ENCODE measurements at regions not wholly inside any gene's neighbourhood (a gene's known extent, or its start where the extent isn't known, plus 50 kb on each side); places are given as distances from the start of the nearest gene placed in this dataset.
"Not testable (repeated sequence)": the region's sequence is repeated elsewhere in the genome, so short reads cannot be mapped to it uniquely, and the experiment has no call there.

GRCh38 chr20:29752644-29753425, 1504.6 kb upstream of the DEFB115 start:
- not testable (repeated sequence) for H3K4me2 ChIP-seq (ENCODE audit: insufficient read depth, low read length, poor library complexity, severe bottlenecking); H3K27ac ChIP-seq (replicated peaks; ENCODE audit: low read length); DNase-seq (ENCODE audit: low spot score); H2BK5ac ChIP-seq (ENCODE audit: low read length); H3K14ac ChIP-seq (ENCODE audit: low read length); H3K4ac ChIP-seq (ENCODE audit: low read length); H3K18ac ChIP-seq (ENCODE audit: low read length); H3K4me1 ChIP-seq (ENCODE audit: control insufficient read depth in 2 of 2, insufficient read depth in 1 of 2, low read depth in 1 of 2, low read length in 2 of 2); H2BK120ac ChIP-seq (ENCODE audit: low read depth, low read length); H3K9ac ChIP-seq (ENCODE audit: low read depth, low read length, poor library complexity); H3K36me3 ChIP-seq (replicated peaks in 1 of 2; ENCODE audit: control insufficient read depth in 2 of 2, insufficient read depth in 2 of 2, low read length in 2 of 2); H3K27me3 ChIP-seq (ENCODE audit: control insufficient read depth in 3 of 3, insufficient read depth in 3 of 3, low read depth in 1 of 3, low read length in 3 of 3); H3K9me3 ChIP-seq (replicated peaks in 1 of 2; ENCODE audit: control insufficient read depth in 2 of 2, insufficient read depth in 1 of 2, low read depth in 1 of 2, low read length in 2 of 2); H4K8ac ChIP-seq (ENCODE audit: low read depth, low read length); H2AK5ac ChIP-seq (ENCODE audit: low read depth, low read length); H2BK12ac ChIP-seq (ENCODE audit: low read length); H2BK15ac ChIP-seq (ENCODE audit: low read length); H4K91ac ChIP-seq (ENCODE audit: low read depth, low read length, poor library complexity); H3K23ac ChIP-seq (ENCODE audit: low read depth, low read length, poor library complexity); H3K79me1 ChIP-seq (ENCODE audit: low read depth, low read length); H3K4me3 ChIP-seq (ENCODE audit: low read length in 2 of 2)
- no CpG with 5 or more reads among the region's 24 CpGs for WGBS, 2 donors (ENCODE audit: extremely low coverage in 2 of 2, insufficient read length in 2 of 2, insufficient replicate concordance in 1 of 2)
- peak overlapping the region; percentile 29 for H2AFZ ChIP-seq (ENCODE audit: low read length)

- H3K79me1 ChIP-seq (ENCODE audit: low read depth, low read length); H2BK5ac ChIP-seq (ENCODE audit: low read length); H4K8ac ChIP-seq (ENCODE audit: low read depth, low read length); H4K91ac ChIP-seq (ENCODE audit: low read depth, low read length, poor library complexity); H3K27ac ChIP-seq (replicated peaks; ENCODE audit: low read length); H3K36me3 ChIP-seq (replicated peaks in 1 of 2; ENCODE audit: control insufficient read depth in 2 of 2, insufficient read depth in 2 of 2, low read length in 2 of 2); H3K18ac ChIP-seq (ENCODE audit: low read length); H3K9ac ChIP-seq (ENCODE audit: low read depth, low read length, poor library complexity); H3K14ac ChIP-seq (ENCODE audit: low read length); H3K4me2 ChIP-seq (ENCODE audit: insufficient read depth, low read length, poor library complexity, severe bottlenecking); H3K23ac ChIP-seq (ENCODE audit: low read depth, low read length, poor library complexity); H3K27me3 ChIP-seq (ENCODE audit: control insufficient read depth in 3 of 3, insufficient read depth in 3 of 3, low read depth in 1 of 3, low read length in 3 of 3); H3K4ac ChIP-seq (ENCODE audit: low read length); H2BK120ac ChIP-seq (ENCODE audit: low read depth, low read length); H3K4me1 ChIP-seq (ENCODE audit: control insufficient read depth in 2 of 2, insufficient read depth in 1 of 2, low read depth in 1 of 2, low read length in 2 of 2); H3K4me3 ChIP-seq (ENCODE audit: low read length in 2 of 2); H2BK15ac ChIP-seq (ENCODE audit: low read length); H2AK5ac ChIP-seq (ENCODE audit: low read depth, low read length); H3K9me3 ChIP-seq (replicated peaks in 1 of 2; ENCODE audit: control insufficient read depth in 2 of 2, insufficient read depth in 1 of 2, low read depth in 1 of 2, low read length in 2 of 2); H2BK12ac ChIP-seq (ENCODE audit: low read length); DNase-seq (ENCODE audit: low spot score): not testable (repeated sequence)
- WGBS, 2 donors (ENCODE audit: extremely low coverage in 2 of 2, insufficient read length in 2 of 2, insufficient replicate concordance in 1 of 2): no CpG with 5 or more reads among the region's 15 CpGs
- H2AFZ ChIP-seq (ENCODE audit: low read length): peak overlapping the region; percentile 29
Observed at GRCh38 chr20:29753426-29753746, 1504.1 kb upstream of the DEFB115 start.

GRCh38 chr20:29753879-29754278, 1503.6 kb upstream of the DEFB115 start:
- H3K27ac ChIP-seq (replicated peaks; ENCODE audit: low read length); H2BK15ac ChIP-seq (ENCODE audit: low read length); H3K18ac ChIP-seq (ENCODE audit: low read length); H3K27me3 ChIP-seq (ENCODE audit: control insufficient read depth in 3 of 3, insufficient read depth in 3 of 3, low read depth in 1 of 3, low read length in 3 of 3); DNase-seq (ENCODE audit: low spot score); H3K79me1 ChIP-seq (ENCODE audit: low read depth, low read length); H4K8ac ChIP-seq (ENCODE audit: low read depth, low read length); H3K9ac ChIP-seq (ENCODE audit: low read depth, low read length, poor library complexity); H3K4me2 ChIP-seq (ENCODE audit: insufficient read depth, low read length, poor library complexity, severe bottlenecking); H4K91ac ChIP-seq (ENCODE audit: low read depth, low read length, poor library complexity); H2AFZ ChIP-seq (ENCODE audit: low read length); H2BK5ac ChIP-seq (ENCODE audit: low read length); H3K9me3 ChIP-seq (replicated peaks in 1 of 2; ENCODE audit: control insufficient read depth in 2 of 2, insufficient read depth in 1 of 2, low read depth in 1 of 2, low read length in 2 of 2); H3K4ac ChIP-seq (ENCODE audit: low read length); H2BK12ac ChIP-seq (ENCODE audit: low read length); H3K4me3 ChIP-seq (ENCODE audit: low read length in 2 of 2); H3K36me3 ChIP-seq (replicated peaks in 1 of 2; ENCODE audit: control insufficient read depth in 2 of 2, insufficient read depth in 2 of 2, low read length in 2 of 2); H2BK120ac ChIP-seq (ENCODE audit: low read depth, low read length); H2AK5ac ChIP-seq (ENCODE audit: low read depth, low read length); H3K4me1 ChIP-seq (ENCODE audit: control insufficient read depth in 2 of 2, insufficient read depth in 1 of 2, low read depth in 1 of 2, low read length in 2 of 2); H3K23ac ChIP-seq (ENCODE audit: low read depth, low read length, poor library complexity); H3K14ac ChIP-seq (ENCODE audit: low read length): not testable (repeated sequence)
- WGBS, 2 donors (ENCODE audit: extremely low coverage in 2 of 2, insufficient read length in 2 of 2, insufficient replicate concordance in 1 of 2): no CpG with 5 or more reads among the region's 19 CpGs

- not testable (repeated sequence) for H3K27ac ChIP-seq (replicated peaks; ENCODE audit: low read length); H2BK120ac ChIP-seq (ENCODE audit: low read depth, low read length); H2BK15ac ChIP-seq (ENCODE audit: low read length); H3K4me1 ChIP-seq (ENCODE audit: control insufficient read depth in 2 of 2, insufficient read depth in 1 of 2, low read depth in 1 of 2, low read length in 2 of 2); H3K14ac ChIP-seq (ENCODE audit: low read length); DNase-seq (ENCODE audit: low spot score); H3K23ac ChIP-seq (ENCODE audit: low read depth, low read length, poor library complexity); H2BK5ac ChIP-seq (ENCODE audit: low read length); H2BK12ac ChIP-seq (ENCODE audit: low read length); H3K27me3 ChIP-seq (ENCODE audit: control insufficient read depth in 3 of 3, insufficient read depth in 3 of 3, low read depth in 1 of 3, low read length in 3 of 3); H3K4me3 ChIP-seq (ENCODE audit: low read length in 2 of 2); H2AK5ac ChIP-seq (ENCODE audit: low read depth, low read length); H3K79me1 ChIP-seq (ENCODE audit: low read depth, low read length); H3K9me3 ChIP-seq (replicated peaks in 1 of 2; ENCODE audit: control insufficient read depth in 2 of 2, insufficient read depth in 1 of 2, low read depth in 1 of 2, low read length in 2 of 2); H3K18ac ChIP-seq (ENCODE audit: low read length); H3K4ac ChIP-seq (ENCODE audit: low read length); H3K9ac ChIP-seq (ENCODE audit: low read depth, low read length, poor library complexity); H4K8ac ChIP-seq (ENCODE audit: low read depth, low read length); H2AFZ ChIP-seq (ENCODE audit: low read length); H3K36me3 ChIP-seq (replicated peaks in 1 of 2; ENCODE audit: control insufficient read depth in 2 of 2, insufficient read depth in 2 of 2, low read length in 2 of 2); H4K91ac ChIP-seq (ENCODE audit: low read depth, low read length, poor library complexity); H3K4me2 ChIP-seq (ENCODE audit: insufficient read depth, low read length, poor library complexity, severe bottlenecking)
- no CpG with 5 or more reads among the region's 4 CpGs for WGBS, 2 donors (ENCODE audit: extremely low coverage in 2 of 2, insufficient read length in 2 of 2, insufficient replicate concordance in 1 of 2)
Observed at GRCh38 chr20:29755854-29756498, 1501.5 kb upstream of the DEFB115 start.
